Tibial nerve (tissue), 4 donors: ENCODE measurements at regions not wholly inside any gene's neighbourhood (a gene's known extent, or its start where the extent isn't known, plus 50 kb on each side); places are given as distances from the start of the nearest gene placed in this dataset.

Source experiments
- DNase-seq, 2 donors: peaks; one replicate each; pipeline ENCODE4 v3.0.0-alpha.2; 2019; ENCODE audit warnings: low spot score in 2 of 2
- H3K27ac ChIP-seq, 4 donors: fragments of 200-600 bp; sonication (generic) in 3 of 4; one replicate each; pipeline ENCODE4 v1.5.1; 2017 to 2019; ENCODE audit warnings: mild to moderate bottlenecking in 1 of 4
- H3K27me3 ChIP-seq, 2 donors: fragments of 200-600 bp; sonication (generic) in 1 of 2; one replicate each; pipeline versions ENCODE4 v1.5.1 to v1.6.0; 2017 to 2019
- H3K36me3 ChIP-seq, 3 donors: fragments of 200-600 bp; sonication (generic); one replicate each; pipeline ENCODE4 v1.5.1; 2018 to 2019
- H3K4me1 ChIP-seq, 4 donors: fragments of 200-600 bp; sonication (generic) in 3 of 4; one replicate each; pipeline ENCODE4 v1.5.1; 2017 to 2019
- H3K4me3 ChIP-seq, 4 donors: fragments of 200-600 bp; sonication (generic) in 3 of 4; one replicate each; pipeline ENCODE4 v1.5.1; 2017 to 2019; ENCODE audit warnings: mild to moderate bottlenecking in 1 of 4, moderate library complexity in 1 of 4
- H3K9me3 ChIP-seq, 4 donors: fragments of 200-600 bp; sonication (generic) in 3 of 4; one replicate each; pipeline ENCODE4 v1.5.1; 2017 to 2019
- EP300 ChIP-seq, 2 donors: sonication (generic); formaldehyde crosslinking; IDR thresholded peaks; one replicate each; pipeline ENCODE4 v1.6.1; 2017; ENCODE audit warnings: antibody characterized with exemption in 2 of 2, mild to moderate bottlenecking in 1 of 2
- POLR2A ChIP-seq, 2 donors: fragments of 450-650 bp; IDR thresholded peaks; one replicate each; pipeline ENCODE4 v1.6.1; 2017; ENCODE audit warnings: antibody characterized with exemption in 2 of 2, mild to moderate bottlenecking in 2 of 2, moderate library complexity in 2 of 2
- WGBS, 2 donors: methylation state at CpG; one replicate each; pipeline ENCODE4 v1.1.5; 2018; 5-methylcytosine and 5-hydroxymethylcytosine counted together
- TF ChIP-seq, protein P1 (sequence below), 5 experiments: fragments of 200-600 bp in 3 of 5; fragments of 450-650 bp in 2 of 5; sonication (generic) in 3 of 5; IDR thresholded peaks; one replicate each; pipeline ENCODE4 v1.5.1; 2016 to 2019; ENCODE audit warnings: antibody characterized with exemption in 5 of 5, mild to moderate bottlenecking in 3 of 5, moderate library complexity in 2 of 5

- H3K36me3 ChIP-seq, result no peaks in the 10 kb centered on the region
- peaks cover 0 to 22% (median 6%) of the 10 kb centered on the region in 4 donors for H3K4me1 ChIP-seq
- no peaks in the 10 kb centered on the region for H3K9me3 ChIP-seq
- DNase-seq, result no peak
- WGBS, 2 donors, result 31 to 35% methylated on average over 2 of the region's 2 CpGs
- H3K27ac ChIP-seq, result peak overlapping the region in 1 of 4 donors; percentile 23
- TF ChIP-seq, protein P1, sequence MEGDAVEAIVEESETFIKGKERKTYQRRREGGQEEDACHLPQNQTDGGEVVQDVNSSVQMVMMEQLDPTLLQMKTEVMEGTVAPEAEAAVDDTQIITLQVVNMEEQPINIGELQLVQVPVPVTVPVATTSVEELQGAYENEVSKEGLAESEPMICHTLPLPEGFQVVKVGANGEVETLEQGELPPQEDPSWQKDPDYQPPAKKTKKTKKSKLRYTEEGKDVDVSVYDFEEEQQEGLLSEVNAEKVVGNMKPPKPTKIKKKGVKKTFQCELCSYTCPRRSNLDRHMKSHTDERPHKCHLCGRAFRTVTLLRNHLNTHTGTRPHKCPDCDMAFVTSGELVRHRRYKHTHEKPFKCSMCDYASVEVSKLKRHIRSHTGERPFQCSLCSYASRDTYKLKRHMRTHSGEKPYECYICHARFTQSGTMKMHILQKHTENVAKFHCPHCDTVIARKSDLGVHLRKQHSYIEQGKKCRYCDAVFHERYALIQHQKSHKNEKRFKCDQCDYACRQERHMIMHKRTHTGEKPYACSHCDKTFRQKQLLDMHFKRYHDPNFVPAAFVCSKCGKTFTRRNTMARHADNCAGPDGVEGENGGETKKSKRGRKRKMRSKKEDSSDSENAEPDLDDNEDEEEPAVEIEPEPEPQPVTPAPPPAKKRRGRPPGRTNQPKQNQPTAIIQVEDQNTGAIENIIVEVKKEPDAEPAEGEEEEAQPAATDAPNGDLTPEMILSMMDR (IDR thresholded peaks at IDR 0.05), result no peak
- no peak for TF ChIP-seq POLR2A (IDR thresholded peaks at IDR 0.05)
- TF ChIP-seq EP300 (IDR thresholded peaks at IDR 0.05), result peak in 1 of 2 donors; percentile 17
- no peaks in the 10 kb centered on the region for H3K27me3 ChIP-seq
- no peak overlapping the region for H3K4me3 ChIP-seq
Measured at GRCh38 chr6:141118991-141119390, 1013.7 kb upstream of the GJE1 start.

GRCh38 chr6:141117874-141118273, 1014.9 kb upstream of the GJE1 start:
- peaks cover 0 to 18% (median 6%) of the 10 kb centered on the region in 4 donors for H3K4me1 ChIP-seq
- TF ChIP-seq EP300 (IDR thresholded peaks at IDR 0.05), result no peak
- TF ChIP-seq, protein P1 (IDR thresholded peaks at IDR 0.05), result no peak
- no peak for TF ChIP-seq POLR2A (IDR thresholded peaks at IDR 0.05)
- no peaks in the 10 kb centered on the region for H3K36me3 ChIP-seq
- H3K27ac ChIP-seq, result no peak overlapping the region
- H3K4me3 ChIP-seq, result no peak overlapping the region
- H3K9me3 ChIP-seq, result no peaks in the 10 kb centered on the region
- no peaks in the 10 kb centered on the region for H3K27me3 ChIP-seq
- DNase-seq, result no peak

DNA sequence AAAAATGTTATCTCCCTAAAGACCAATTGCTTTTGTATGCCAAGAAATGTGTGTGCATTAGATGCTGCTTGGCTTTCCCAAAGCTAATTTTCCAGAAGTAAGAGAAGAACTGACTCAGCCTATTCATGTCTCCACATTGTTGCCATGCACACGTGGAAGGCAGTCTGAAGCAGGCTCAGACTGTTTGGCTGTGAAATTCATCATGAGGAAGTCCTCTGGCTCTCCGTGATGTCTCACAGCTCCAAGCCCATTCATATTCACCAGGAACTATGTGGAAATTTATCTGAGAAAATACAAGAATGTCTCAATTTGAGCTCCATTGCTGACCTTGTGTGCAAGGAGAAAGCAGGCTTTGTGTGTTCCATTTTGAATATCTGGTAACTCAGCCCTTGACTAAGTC, 1022.2 kb upstream of the GJE1 start:
- H3K27ac ChIP-seq, result peak overlapping the region in 2 of 4 donors; percentile 31 to 39
- H3K4me3 ChIP-seq, result no peak overlapping the region
- TF ChIP-seq EP300 (IDR thresholded peaks at IDR 0.05) (peak in 1 of 2 donors; percentile 14), POLR2A (IDR thresholded peaks at IDR 0.05) (no peak)
- TF ChIP-seq, protein P1 (IDR thresholded peaks at IDR 0.05), result no peak
- H3K9me3 ChIP-seq, result no peaks in the 10 kb centered on the region
- DNase-seq, result no peak
- 31 to 34% methylated on average over 2 of the region's 2 CpGs for WGBS, 2 donors
- no peaks in the 10 kb centered on the region for H3K36me3 ChIP-seq
- H3K27me3 ChIP-seq, result no peaks in the 10 kb centered on the region
- H3K4me1 ChIP-seq, result no peaks in the 10 kb centered on the region

DNA sequence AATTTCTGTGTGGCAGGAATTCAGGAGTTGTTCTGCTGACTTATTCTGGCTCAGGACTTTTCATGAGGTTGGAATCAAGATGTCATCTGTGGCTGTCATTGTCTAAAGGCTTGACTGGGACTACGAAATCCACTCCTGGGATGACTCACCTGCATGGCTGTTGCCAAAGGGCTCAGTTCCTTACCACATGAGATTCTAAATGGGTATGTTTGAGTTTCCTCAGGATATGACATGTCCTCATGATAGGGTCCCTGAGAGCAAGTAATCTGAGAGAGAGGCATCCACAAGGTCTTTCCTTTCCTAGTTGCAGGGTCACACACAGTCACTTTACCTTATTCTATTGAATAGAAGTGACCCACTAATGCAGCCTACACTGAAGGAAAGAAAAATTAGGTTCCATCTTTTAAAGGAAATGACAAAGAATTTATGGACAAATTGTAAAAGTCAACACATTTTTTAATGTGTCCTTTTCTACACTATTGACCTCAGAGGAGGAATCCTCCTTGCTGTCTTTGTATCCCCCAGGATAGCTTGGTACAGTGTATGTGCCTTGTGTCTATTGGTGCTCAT, 1025.0 kb upstream of the GJE1 start:
- H3K27me3 ChIP-seq, result no peaks in the 10 kb centered on the region
- H3K4me1 ChIP-seq, result no peaks in the 10 kb centered on the region
- H3K36me3 ChIP-seq, result no peaks in the 10 kb centered on the region
- WGBS, 2 donors, result 74 to 93% methylated on average over 1 of the region's 1 CpG
- TF ChIP-seq, protein P1 (IDR thresholded peaks at IDR 0.05), result no peak
- TF ChIP-seq POLR2A (IDR thresholded peaks at IDR 0.05) (no peak), EP300 (IDR thresholded peaks at IDR 0.05) (no peak)
- H3K27ac ChIP-seq, result no peak overlapping the region
- no peak for DNase-seq
- H3K4me3 ChIP-seq, result no peak overlapping the region
- H3K9me3 ChIP-seq, result no peaks in the 10 kb centered on the region

DNA sequence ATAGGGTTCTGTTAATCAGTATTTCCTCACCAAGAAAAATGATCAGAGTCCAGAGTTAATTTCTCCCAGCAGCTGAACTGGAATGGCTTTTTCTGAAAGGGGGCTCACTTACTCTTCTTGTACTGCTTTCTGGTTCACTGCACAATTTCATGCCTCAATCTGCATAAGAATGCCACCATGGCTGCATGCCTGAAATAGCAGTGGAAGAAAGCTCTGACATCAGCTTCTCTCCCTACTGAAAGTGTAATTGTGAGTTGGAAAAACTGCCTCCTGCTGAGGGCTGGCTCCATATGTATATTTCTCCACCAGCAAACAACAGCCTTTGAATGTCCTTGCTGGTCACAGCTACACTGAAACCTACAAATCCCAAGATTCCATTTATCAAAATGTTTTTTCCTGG, 1027.2 kb upstream of the GJE1 start:
- no peak for DNase-seq
- peak overlapping the region in 2 of 4 donors; percentile 6 to 37 for H3K27ac ChIP-seq
- TF ChIP-seq EP300 (IDR thresholded peaks at IDR 0.05) (no peak), POLR2A (IDR thresholded peaks at IDR 0.05) (no peak)
- TF ChIP-seq, protein P1 (IDR thresholded peaks at IDR 0.05), result no peak

More for the DNA sequence above, 1027.2 kb upstream of the GJE1 start:
- H3K27me3 ChIP-seq, result no peaks in the 10 kb centered on the region
- no peak overlapping the region for H3K4me3 ChIP-seq
- no peaks in the 10 kb centered on the region for H3K9me3 ChIP-seq
- H3K4me1 ChIP-seq, result no peaks in the 10 kb centered on the region
- H3K36me3 ChIP-seq, result no peaks in the 10 kb centered on the region
